ENCODE measurements at regions not wholly inside any gene's neighbourhood (a gene's known extent, or its start where the extent isn't known, plus 50 kb on each side); places are given as distances from the start of the nearest gene placed in this dataset.

- no peaks in the 10 kb centered on the region for H4K20me1 ChIP-seq (ENCODE audit: low read depth)
- H3K4me1 ChIP-seq: peaks cover 11% of the 10 kb centered on the region
- peaks cover 9% of the 10 kb centered on the region for H3K27me3 Mint-ChIP-seq (ENCODE audit: insufficient read depth, low read depth)
- no peak overlapping the region for H3K4me3 ChIP-seq
- H3K4me2 ChIP-seq: no peak overlapping the region
- H3K9ac ChIP-seq: no peak overlapping the region
- no peaks in the 10 kb centered on the region for H3K36me3 Mint-ChIP-seq
- H3F3A ChIP-seq (ENCODE audit: low read depth): peaks cover 4% of the 10 kb centered on the region
- no peaks in the 10 kb centered on the region for H3K27me3 ChIP-seq
- no peaks in the 10 kb centered on the region for H3K9me3 Mint-ChIP-seq
- no peaks in the 10 kb centered on the region for H3K9me3 ChIP-seq (ENCODE audit: low read depth)
- TF ChIP-seq CTCF (IDR thresholded peaks at IDR 0.05) (no peak), EZH2 (IDR thresholded peaks at IDR 0.05) (no peak), EZH2phosphoT487 (IDR thresholded peaks at IDR 0.05) (no peak)
- no peak for DNase-seq (ENCODE audit: low spot score)
- no peaks in the 10 kb centered on the region for H3K79me2 ChIP-seq (ENCODE audit: low read depth)
- H3K4me1 Mint-ChIP-seq: peaks cover 25% of the 10 kb centered on the region
- H3K27ac Mint-ChIP-seq: no peak overlapping the region
- H3K36me3 ChIP-seq: no peaks in the 10 kb centered on the region
- H3K4me3 Mint-ChIP-seq: no peak overlapping the region
- H2AFZ ChIP-seq (replicated peaks): no peak overlapping the region
- no peak overlapping the region for H3K27ac ChIP-seq
These were observed 78.4 kb upstream of the POU3F1 start for GRCh38 chr1:38125016-38125415.

DNA sequence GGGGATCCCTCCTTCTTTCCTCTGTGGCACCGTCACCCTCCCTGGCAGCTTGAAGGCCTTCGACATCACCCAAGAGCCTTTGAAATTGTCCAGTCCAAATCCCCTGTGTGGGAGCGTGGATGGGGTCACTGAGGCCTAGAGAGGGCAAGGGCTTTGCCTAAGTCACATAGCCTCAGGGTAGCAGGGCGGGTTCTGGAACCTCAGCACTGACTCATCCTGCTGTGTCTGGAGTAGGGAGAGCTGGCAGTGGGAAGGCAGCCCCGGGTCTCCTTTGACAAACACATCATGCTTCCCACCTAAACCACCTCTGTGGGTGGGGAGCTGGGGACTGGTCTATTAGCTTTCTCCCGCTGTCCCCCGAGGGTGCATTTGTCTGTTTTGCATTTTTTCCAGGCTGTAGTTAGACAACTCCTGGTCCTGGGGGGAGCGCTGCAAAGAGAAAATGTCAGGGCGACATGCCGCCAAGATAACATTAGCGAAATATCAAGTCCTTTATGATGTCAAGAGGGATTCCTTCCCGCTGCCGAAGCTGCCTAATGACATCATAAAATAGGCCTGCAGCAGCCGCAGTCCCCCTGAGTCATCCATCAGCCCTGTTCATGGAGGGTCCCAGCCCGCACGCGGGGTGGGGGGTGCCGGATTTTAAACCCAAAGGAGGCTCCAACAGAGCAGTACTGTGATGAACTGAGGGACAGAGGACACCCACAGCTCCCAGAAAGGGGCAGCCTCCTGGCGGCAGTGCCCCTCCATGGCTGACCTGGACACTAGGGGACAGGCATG is 77.0 kb upstream of the POU3F1 start:
- H3K27me3 Mint-ChIP-seq (ENCODE audit: insufficient read depth, low read depth): peaks cover 9% of the 10 kb centered on the region
- Histone ChIP-seq H3F3A (ENCODE audit: low read depth) (no peaks in the 10 kb centered on the region), H3K36me3 (no peaks in the 10 kb centered on the region), H4K20me1 (ENCODE audit: low read depth) (no peaks in the 10 kb centered on the region), H3K27ac (no peak overlapping the region), H3K79me2 (ENCODE audit: low read depth) (no peaks in the 10 kb centered on the region), H3K27me3 (no peaks in the 10 kb centered on the region), H3K9me3 (ENCODE audit: low read depth) (no peaks in the 10 kb centered on the region), H2AFZ (replicated peaks) (no peak overlapping the region), H3K4me2 (no peak overlapping the region), H3K9ac (no peak overlapping the region), H3K4me1 (no peaks in the 10 kb centered on the region), H3K4me3 (no peak overlapping the region)
- DNase-seq (ENCODE audit: low spot score): no peak
- no peak overlapping the region for H3K4me3 Mint-ChIP-seq
- H3K4me1 Mint-ChIP-seq: peaks cover 19% of the 10 kb centered on the region
- H3K36me3 Mint-ChIP-seq: no peaks in the 10 kb centered on the region
- no peak overlapping the region for H3K27ac Mint-ChIP-seq
- no peaks in the 10 kb centered on the region for H3K9me3 Mint-ChIP-seq
- TF ChIP-seq EZH2phosphoT487 (IDR thresholded peaks at IDR 0.05) (no peak), CTCF (IDR thresholded peaks at IDR 0.05) (no peak), EZH2 (IDR thresholded peaks at IDR 0.05) (no peak)

GRCh38 chr1:38121231-38121680 is 74.7 kb upstream of the POU3F1 start:
- Mint-ChIP-seq H3K4me3 (no peak overlapping the region), H3K36me3 (no peaks in the 10 kb centered on the region), H3K27me3 (ENCODE audit: insufficient read depth, low read depth) (peaks cover 11% of the 10 kb centered on the region), H3K4me1 (peaks cover 5% of the 10 kb centered on the region), H3K27ac (no peak overlapping the region), H3K9me3 (no peaks in the 10 kb centered on the region)
- Histone ChIP-seq H3K79me2 (ENCODE audit: low read depth) (no peaks in the 10 kb centered on the region), H3K9me3 (ENCODE audit: low read depth) (no peaks in the 10 kb centered on the region), H3K27me3 (no peaks in the 10 kb centered on the region), H2AFZ (replicated peaks) (no peak overlapping the region), H3K27ac (no peak overlapping the region), H3K4me1 (no peaks in the 10 kb centered on the region), H3K36me3 (no peaks in the 10 kb centered on the region), H4K20me1 (ENCODE audit: low read depth) (no peaks in the 10 kb centered on the region), H3K4me2 (no peak overlapping the region), H3K4me3 (no peak overlapping the region), H3K9ac (no peak overlapping the region), H3F3A (ENCODE audit: low read depth) (no peaks in the 10 kb centered on the region)
- DNase-seq (ENCODE audit: low spot score): no peak
- TF ChIP-seq EZH2phosphoT487 (IDR thresholded peaks at IDR 0.05) (no peak), CTCF (IDR thresholded peaks at IDR 0.05) (no peak), EZH2 (IDR thresholded peaks at IDR 0.05) (no peak)
